PC-9 (cell line): ENCODE measurements at regions not wholly inside any gene's neighbourhood (a gene's known extent, or its start where the extent isn't known, plus 50 kb on each side); places are given as distances from the start of the nearest gene placed in this dataset.

Source experiments
- CTCF ChIP-seq: fragments of 200-600 bp; sonication (generic); conservative IDR thresholded peaks from 2 replicates; pipeline ENCODE4 v1.6.1; 2017; ENCODE audit warnings: mixed run types, antibody characterized with exemption, mild to moderate bottlenecking, moderate library complexity
- EZH2 ChIP-seq: fragments of 200-600 bp; sonication (generic); IDR thresholded peaks from 2 replicates; pipeline ENCODE4 v1.8.0; 2017; ENCODE audit warnings: antibody characterized with exemption, low read depth

DNA sequence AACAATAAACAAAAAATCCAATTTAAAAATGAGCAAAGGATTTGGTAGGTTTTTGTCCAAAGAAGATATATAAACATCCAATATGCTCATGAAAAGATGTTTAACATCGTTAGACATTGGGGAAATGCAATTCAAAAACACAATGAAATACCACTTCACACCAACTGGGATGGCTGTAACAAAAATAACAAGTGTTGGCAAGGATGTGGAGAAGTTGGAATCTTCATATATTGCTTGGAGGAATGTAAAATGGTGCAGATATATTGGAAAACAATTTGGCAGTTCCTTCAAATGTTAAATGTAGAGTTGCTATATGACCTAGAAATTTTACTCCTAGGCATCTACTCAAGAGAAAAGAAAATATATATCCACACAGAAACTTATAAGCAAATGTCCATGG is 224.3 kb downstream of the AUH start:
- TF ChIP-seq CTCF (no peak), EZH2 (no peak)
